ENCODE measurements at regions not wholly inside any gene's neighbourhood (a gene's known extent, or its start where the extent isn't known, plus 50 kb on each side); places are given as distances from the start of the nearest gene placed in this dataset.

GRCh38 chr2:66382091-66382490 lies 52.8 kb upstream of the MEIS1 start:
- no peak for DNase-seq (ENCODE audit: insufficient read length, low spot score)
- TF ChIP-seq POLR2A (IDR thresholded peaks at IDR 0.05; ENCODE audit: low read depth, low read length), result no peak
- no peak for FAIRE-seq

- no peak for FAIRE-seq
- DNase-seq (ENCODE audit: insufficient read length, low spot score), result no peak
- TF ChIP-seq POLR2A (IDR thresholded peaks at IDR 0.05; ENCODE audit: low read depth, low read length), result no peak
Measured at GRCh38 chr2:66379473-66379872, 55.5 kb upstream of the MEIS1 start.

DNA sequence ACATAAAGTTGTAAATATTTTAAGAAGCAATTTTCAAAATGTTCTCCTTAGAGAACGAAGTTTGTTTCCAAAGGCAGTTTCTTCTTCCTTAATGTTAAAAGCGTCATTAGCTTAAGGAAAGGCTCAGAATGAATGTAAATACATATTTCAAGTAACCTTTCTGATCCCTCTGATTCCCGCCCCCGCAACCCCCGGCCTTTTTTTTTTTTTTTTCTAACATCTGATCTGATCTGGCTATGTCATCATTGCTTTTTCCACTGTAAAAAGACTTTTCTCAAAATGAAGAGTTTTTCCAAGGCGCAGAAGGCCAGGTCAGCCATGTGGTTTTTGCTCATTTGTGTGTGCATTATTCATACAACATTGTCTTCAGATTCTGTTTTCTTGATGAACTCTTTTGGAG lies 57.1 kb upstream of the MEIS1 start:
- no peak for TF ChIP-seq POLR2A (IDR thresholded peaks at IDR 0.05; ENCODE audit: low read depth, low read length)
- no peak for FAIRE-seq
- DNase-seq (ENCODE audit: insufficient read length, low spot score), result no peak

GRCh38 chr2:66370824-66371223 lies 64.1 kb upstream of the MEIS1 start:
- DNase-seq (ENCODE audit: insufficient read length, low spot score), result no peak
- TF ChIP-seq POLR2A (IDR thresholded peaks at IDR 0.05; ENCODE audit: low read depth, low read length), result no peak
- no peak for FAIRE-seq

DNA sequence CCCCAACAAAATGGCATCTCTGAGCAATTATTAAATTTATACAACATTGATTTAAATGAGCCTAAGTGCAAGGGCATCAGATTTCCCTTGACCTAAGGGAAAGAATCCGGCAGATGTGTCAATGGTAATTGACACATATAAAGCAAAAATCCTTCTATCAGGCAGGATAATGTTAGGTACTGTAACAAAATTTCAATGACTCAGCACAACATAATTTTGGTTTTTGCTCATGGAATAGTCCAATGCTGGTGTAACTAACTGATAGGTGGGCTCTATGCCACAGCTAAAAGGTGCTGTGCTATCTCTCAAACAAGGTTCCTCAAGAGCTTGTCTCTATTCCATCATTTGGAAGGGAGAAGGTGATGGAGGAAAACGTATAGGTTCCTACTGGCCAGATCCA lies 68.3 kb upstream of the MEIS1 start:
- DNase-seq (ENCODE audit: insufficient read length, low spot score) (no peak), FAIRE-seq (no peak)
- no peak for TF ChIP-seq POLR2A (IDR thresholded peaks at IDR 0.05; ENCODE audit: low read depth, low read length)

DNA sequence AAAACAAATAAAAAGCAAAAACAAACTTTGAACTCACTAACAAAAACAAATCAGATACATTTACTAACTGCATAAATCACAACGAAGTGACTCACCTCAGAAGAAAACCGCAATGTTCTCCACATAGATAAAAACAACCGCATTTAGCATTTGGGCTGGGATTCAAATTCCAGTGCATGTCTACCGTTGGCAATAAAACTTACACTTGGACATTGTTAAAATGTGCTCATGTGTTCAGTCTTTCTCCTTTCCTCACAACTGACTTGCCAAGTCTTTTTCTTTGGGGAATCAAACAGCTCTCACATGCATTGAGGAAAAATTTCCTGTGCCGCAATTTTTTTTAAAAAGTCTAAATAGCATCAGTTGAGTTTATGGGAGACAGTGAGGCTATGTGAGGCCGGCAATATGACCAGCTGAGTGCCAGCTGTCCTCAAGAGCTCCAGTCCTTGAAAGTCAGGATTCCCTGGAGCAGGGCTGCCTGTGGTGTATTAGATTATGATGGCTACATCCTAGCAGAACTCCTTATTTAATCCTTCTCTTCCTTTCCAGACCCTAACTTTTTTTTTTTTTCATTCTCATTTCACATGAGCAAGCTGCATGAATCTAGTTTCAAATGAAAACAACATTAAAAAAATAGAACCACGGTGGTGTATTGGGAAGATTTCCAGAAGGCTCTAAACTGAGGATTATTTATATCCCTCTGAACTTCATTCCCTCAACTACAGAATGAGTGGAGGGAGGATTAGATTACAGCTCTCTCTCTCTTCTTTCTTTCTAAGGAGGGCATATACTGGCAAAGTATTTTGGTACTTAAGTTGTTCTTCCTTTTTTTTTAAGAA lies 70.2 kb upstream of the MEIS1 start:
- peak; percentile 90 for FAIRE-seq
- no peak for TF ChIP-seq POLR2A (IDR thresholded peaks at IDR 0.05; ENCODE audit: low read depth, low read length)
- no peak for DNase-seq (ENCODE audit: insufficient read length, low spot score)

DNA sequence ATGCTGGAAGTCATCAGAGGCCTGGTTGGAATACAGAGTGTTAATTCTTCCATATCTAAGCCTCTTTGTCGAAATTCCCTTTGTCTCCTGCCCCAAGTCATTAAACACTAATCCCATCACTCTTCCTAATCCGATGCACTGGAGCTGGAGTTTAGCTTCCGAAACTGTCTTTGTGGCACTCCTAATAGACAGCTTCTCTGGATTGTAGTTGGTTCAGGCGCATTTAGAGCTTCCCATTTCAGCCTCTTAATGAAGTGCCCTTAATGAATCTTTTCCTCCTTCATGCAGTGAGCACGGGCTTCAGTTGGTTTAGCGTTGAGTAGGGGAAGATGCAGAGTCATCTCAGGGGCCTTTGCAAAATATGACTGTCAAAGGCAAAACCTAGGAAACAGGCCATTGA lies 72.2 kb upstream of the MEIS1 start:
- no peak for TF ChIP-seq POLR2A (IDR thresholded peaks at IDR 0.05; ENCODE audit: low read depth, low read length)
- DNase-seq (ENCODE audit: insufficient read length, low spot score) (no peak), FAIRE-seq (no peak)

DNA sequence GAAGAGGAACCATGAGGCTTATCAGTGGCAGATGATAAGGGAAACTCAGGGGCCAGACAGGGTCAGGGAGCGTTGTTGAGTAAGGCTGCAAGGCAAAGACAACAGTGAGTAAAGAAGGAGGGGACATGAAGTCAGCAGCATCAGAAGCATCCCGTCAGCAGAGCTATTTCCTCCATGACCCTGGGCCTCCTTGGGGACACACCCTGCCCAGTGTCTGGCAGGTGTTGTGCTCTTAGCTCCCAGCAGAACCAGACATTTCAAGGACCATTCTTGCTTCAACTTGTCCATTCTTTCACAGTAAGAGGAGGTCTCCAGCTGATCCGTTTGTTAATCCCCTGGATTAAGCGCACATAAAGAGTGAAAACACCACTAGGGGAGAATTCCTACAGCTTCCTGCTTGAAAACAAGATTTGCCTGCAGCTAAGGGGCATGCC lies 88.7 kb upstream of the MEIS1 start:
- no peak for TF ChIP-seq POLR2A (IDR thresholded peaks at IDR 0.05; ENCODE audit: low read depth, low read length)
- FAIRE-seq (no peak), DNase-seq (ENCODE audit: insufficient read length, low spot score) (no peak)

DNA sequence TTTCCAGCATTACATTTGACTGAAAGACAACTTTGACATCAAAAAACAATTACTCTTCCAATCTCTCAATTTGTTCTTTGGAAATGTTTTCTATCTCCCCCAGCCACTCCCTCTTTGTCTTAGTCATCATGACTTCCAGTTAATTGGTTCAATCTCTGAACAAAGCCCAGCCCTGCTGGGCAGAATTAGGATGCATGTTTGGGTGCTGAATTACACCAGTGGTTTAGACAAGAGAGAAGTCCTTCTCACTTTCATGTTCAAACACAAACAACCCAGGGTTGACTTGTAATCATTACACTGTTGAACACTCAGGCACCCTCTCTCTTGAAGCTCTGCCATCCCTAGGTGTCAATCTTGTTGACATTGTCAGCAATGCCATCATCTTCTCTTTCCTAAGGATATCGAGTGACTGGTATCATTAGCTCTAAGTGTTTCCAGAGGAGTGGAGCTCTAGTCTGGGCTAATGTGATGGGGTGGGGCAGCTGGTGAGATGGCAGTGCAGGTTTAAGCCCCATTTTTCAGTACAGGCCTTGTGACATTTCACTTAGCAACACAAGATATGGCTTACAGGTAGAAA lies 90.8 kb upstream of the MEIS1 start:
- TF ChIP-seq POLR2A (IDR thresholded peaks at IDR 0.05; ENCODE audit: low read depth, low read length), result no peak
- DNase-seq (ENCODE audit: insufficient read length, low spot score), result no peak
- no peak for FAIRE-seq

- TF ChIP-seq POLR2A (IDR thresholded peaks at IDR 0.05; ENCODE audit: low read depth, low read length), result no peak
- no peak for FAIRE-seq
- no peak for DNase-seq (ENCODE audit: insufficient read length, low spot score)
Measured at GRCh38 chr2:66343259-66343658, 91.7 kb upstream of the MEIS1 start.

- DNase-seq (ENCODE audit: insufficient read length, low spot score), result no peak
- TF ChIP-seq POLR2A (IDR thresholded peaks at IDR 0.05; ENCODE audit: low read depth, low read length), result no peak
- no peak for FAIRE-seq
Measured at GRCh38 chr2:66340521-66340920, 94.4 kb upstream of the MEIS1 start.

GRCh38 chr2:66334237-66335029 lies 100.5 kb upstream of the MEIS1 start:
- TF ChIP-seq POLR2A (IDR thresholded peaks at IDR 0.05; ENCODE audit: low read depth, low read length), result no peak
- peak; percentile 5 for DNase-seq (ENCODE audit: insufficient read length, low spot score)
- FAIRE-seq, result no peak

- DNase-seq (ENCODE audit: insufficient read length, low spot score), result no peak
Measured at GRCh38 chr2:66331176-66331575, 103.7 kb upstream of the MEIS1 start.

GRCh38 chr2:66329081-66329605 lies 105.8 kb upstream of the MEIS1 start:
- no peak for DNase-seq (ENCODE audit: insufficient read length, low spot score)
- no peak for FAIRE-seq
- TF ChIP-seq POLR2A (IDR thresholded peaks at IDR 0.05; ENCODE audit: low read depth, low read length), result no peak

More at GRCh38 chr2:66331176-66331575, 103.7 kb upstream of the MEIS1 start:
- TF ChIP-seq POLR2A (IDR thresholded peaks at IDR 0.05; ENCODE audit: low read depth, low read length), result no peak
- no peak for FAIRE-seq
